ENCODE measurements at regions not wholly inside any gene's neighbourhood (a gene's known extent, or its start where the extent isn't known, plus 50 kb on each side); places are given as distances from the start of the nearest gene placed in this dataset.

GRCh38 chr3:178170698-178171535, 365.3 kb upstream of the KCNMB2 start:
- CTCF ChIA-PET: interaction anchor here (0.6 kb wide), 1 partner anchor 709 kb away, joined by 3 read pairs; no protein-coding TSS in a partner anchor
- no peak overlapping the region for H3K4me3 Mint-ChIP-seq
- POLR2A ChIA-PET: no interaction called here
- no peak for DNase-seq
- H3K9me3 Mint-ChIP-seq (ENCODE audit: insufficient read depth): no peaks in the 10 kb centered on the region
- no peaks in the 10 kb centered on the region for H3K4me1 Mint-ChIP-seq (ENCODE audit: low read depth)
- no peaks in the 10 kb centered on the region for H3K36me3 Mint-ChIP-seq (ENCODE audit: low read depth)
- H3K27ac Mint-ChIP-seq: no peak overlapping the region
- peaks cover 4% of the 10 kb centered on the region for H3K27me3 Mint-ChIP-seq (ENCODE audit: low read depth)
- no peak for ATAC-seq

DNA sequence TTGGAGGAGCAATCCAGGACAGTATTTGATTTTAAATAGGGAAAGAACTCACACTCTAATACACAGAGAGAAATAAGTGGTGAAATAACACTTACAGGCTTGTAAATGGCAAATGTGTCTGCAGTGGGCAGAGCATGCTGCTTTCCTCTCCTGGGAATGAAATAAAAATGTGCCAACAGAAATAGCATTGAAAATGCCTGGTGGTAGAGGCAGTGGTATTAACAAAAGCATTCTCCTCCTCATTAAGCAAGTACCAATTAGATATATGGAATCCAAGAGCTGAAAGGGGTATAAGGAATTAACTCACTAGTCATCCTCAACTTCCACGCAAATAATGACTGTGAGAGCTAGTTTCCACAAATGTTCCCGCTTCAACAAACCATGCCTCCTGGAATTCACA, 364.1 kb upstream of the KCNMB2 start:
- DNase-seq: no peak
- H3K4me1 Mint-ChIP-seq (ENCODE audit: low read depth): no peaks in the 10 kb centered on the region
- CTCF ChIA-PET: no interaction called here

GRCh38 chr3:178174201-178174915, 361.9 kb upstream of the KCNMB2 start:
- CTCF ChIA-PET: no interaction called here
- no peak for DNase-seq
- H3K9me3 Mint-ChIP-seq (ENCODE audit: insufficient read depth): no peaks in the 10 kb centered on the region
- H3K27ac Mint-ChIP-seq: no peak overlapping the region
- POLR2A ChIA-PET: no interaction called here
- H3K4me3 Mint-ChIP-seq: no peak overlapping the region
- no peaks in the 10 kb centered on the region for H3K27me3 Mint-ChIP-seq (ENCODE audit: low read depth)
- no peak for ATAC-seq
- H3K4me1 Mint-ChIP-seq (ENCODE audit: low read depth): no peaks in the 10 kb centered on the region
- H3K36me3 Mint-ChIP-seq (ENCODE audit: low read depth): no peaks in the 10 kb centered on the region

More for the DNA sequence above, 364.1 kb upstream of the KCNMB2 start:
- Mint-ChIP-seq H3K9me3 (ENCODE audit: insufficient read depth) (no peaks in the 10 kb centered on the region), H3K27me3 (ENCODE audit: low read depth) (no peaks in the 10 kb centered on the region), H3K4me3 (no peak overlapping the region), H3K36me3 (ENCODE audit: low read depth) (no peaks in the 10 kb centered on the region), H3K27ac (no peak overlapping the region)
- POLR2A ChIA-PET: no interaction called here
- ATAC-seq: no peak

DNA sequence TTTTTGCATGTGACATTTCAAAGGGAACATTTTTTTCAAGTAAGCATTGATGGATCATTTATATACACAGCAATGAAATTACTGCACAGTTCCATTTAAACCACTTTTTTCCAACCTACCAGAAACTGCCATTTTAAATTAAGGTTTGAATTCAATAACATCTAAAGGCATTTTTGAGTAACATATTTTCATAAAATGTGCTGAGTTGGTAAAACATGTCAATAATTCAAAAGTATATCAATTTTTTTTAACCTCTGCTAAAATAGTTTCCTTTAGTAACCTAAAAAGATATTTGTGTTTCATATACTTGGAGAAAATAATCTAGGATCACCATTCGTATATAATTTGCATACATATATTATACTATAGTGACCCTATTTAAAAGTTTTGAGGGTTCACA, 355.1 kb upstream of the KCNMB2 start:
- Mint-ChIP-seq H3K9me3 (ENCODE audit: insufficient read depth) (no peaks in the 10 kb centered on the region), H3K4me3 (no peak overlapping the region), H3K27ac (no peak overlapping the region), H3K4me1 (ENCODE audit: low read depth) (no peaks in the 10 kb centered on the region), H3K27me3 (ENCODE audit: low read depth) (no peaks in the 10 kb centered on the region), H3K36me3 (ENCODE audit: low read depth) (no peaks in the 10 kb centered on the region)
- DNase-seq (no peak), ATAC-seq (no peak)
- CTCF ChIA-PET: no interaction called here
- POLR2A ChIA-PET: interaction anchor here (0.7 kb wide), 1 partner anchor 1361 kb away, joined by 3 read pairs; no protein-coding TSS in a partner anchor

DNA sequence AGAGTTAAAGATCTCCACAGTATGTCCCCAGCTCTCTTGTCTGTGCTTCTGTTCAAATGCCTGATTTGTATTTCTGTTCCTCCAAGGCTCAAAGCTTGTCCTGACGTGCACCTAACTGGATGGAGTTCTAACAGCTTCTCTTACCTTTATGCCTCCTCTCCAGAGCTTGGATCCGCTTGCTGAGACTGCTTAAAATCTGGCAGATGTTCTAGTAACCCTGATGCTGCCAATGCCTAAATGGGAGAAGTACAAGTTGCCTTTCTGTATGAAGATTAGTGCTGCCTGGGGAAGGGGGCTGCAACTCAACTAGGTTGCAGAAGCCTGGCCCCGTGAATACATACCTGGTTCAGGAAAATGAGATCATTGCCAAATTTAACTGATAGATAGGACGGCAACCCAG, 354.5 kb upstream of the KCNMB2 start:
- H3K9me3 Mint-ChIP-seq (ENCODE audit: insufficient read depth): no peaks in the 10 kb centered on the region
- no peaks in the 10 kb centered on the region for H3K4me1 Mint-ChIP-seq (ENCODE audit: low read depth)
- H3K27me3 Mint-ChIP-seq (ENCODE audit: low read depth): no peaks in the 10 kb centered on the region
- DNase-seq (no peak), ATAC-seq (no peak)
- H3K36me3 Mint-ChIP-seq (ENCODE audit: low read depth): no peaks in the 10 kb centered on the region
- CTCF ChIA-PET: interaction anchor here (0.7 kb wide), 1 partner anchor 22 kb away, joined by 3 read pairs; no protein-coding TSS in a partner anchor
- no peak overlapping the region for H3K4me3 Mint-ChIP-seq
- H3K27ac Mint-ChIP-seq: no peak overlapping the region
- POLR2A ChIA-PET: interaction anchor here (0.7 kb wide), 1 partner anchor 1362 kb away, joined by 3 read pairs; no protein-coding TSS in a partner anchor

DNA sequence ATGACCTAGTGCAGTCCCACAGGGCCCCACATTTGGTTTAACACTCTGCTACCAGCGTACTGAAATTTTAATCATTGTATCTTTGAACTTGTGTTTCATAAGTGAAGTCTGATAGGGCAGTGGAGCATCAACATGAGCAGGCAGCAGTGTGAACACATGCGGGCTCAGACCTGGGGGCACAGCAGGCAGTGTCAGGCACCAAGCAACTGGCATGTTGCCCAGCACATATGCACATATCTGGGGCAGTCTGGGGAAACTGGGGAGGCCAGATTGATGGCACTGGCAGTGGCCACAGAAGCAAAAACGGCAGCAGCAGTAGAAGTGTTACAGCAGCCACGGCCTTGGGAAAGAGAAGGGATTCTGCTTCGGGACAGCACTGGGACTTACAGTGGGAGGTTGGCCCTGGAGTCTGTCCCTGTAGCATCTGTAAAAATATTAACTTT, 353.9 kb upstream of the KCNMB2 start:
- Mint-ChIP-seq H3K4me3 (no peak overlapping the region), H3K36me3 (ENCODE audit: low read depth) (no peaks in the 10 kb centered on the region), H3K9me3 (ENCODE audit: insufficient read depth) (no peaks in the 10 kb centered on the region), H3K27me3 (ENCODE audit: low read depth) (no peaks in the 10 kb centered on the region), H3K4me1 (ENCODE audit: low read depth) (no peaks in the 10 kb centered on the region), H3K27ac (no peak overlapping the region)
- DNase-seq (no peak), ATAC-seq (no peak)
- CTCF ChIA-PET: no interaction called here
- POLR2A ChIA-PET: no interaction called here

DNA sequence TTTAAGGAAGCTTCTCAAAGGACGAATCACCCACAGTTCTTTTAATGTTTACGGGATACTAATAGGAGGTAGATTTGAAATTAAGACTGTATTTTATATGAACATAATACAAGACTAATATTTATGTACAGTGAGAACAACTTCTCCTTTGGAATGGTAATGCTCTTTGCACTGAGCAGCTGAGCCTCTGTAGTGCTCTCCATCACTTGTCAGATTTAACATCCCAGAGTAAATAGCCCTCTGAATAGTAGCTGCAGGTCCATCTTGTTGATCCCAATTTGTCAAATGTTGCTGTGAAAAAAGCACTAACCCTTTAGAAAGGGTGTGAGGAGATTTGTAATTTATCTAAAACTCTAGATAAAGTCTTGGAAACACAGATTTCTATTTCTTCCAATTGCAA, 351.4 kb upstream of the KCNMB2 start:
- H3K27ac Mint-ChIP-seq: no peak overlapping the region
- ChIA-PET CTCF (no interaction called here), POLR2A (no interaction called here)
- H3K4me3 Mint-ChIP-seq: no peak overlapping the region
- no peaks in the 10 kb centered on the region for H3K36me3 Mint-ChIP-seq (ENCODE audit: low read depth)
- ATAC-seq (no peak), DNase-seq (no peak)
- H3K4me1 Mint-ChIP-seq (ENCODE audit: low read depth): no peaks in the 10 kb centered on the region
- H3K9me3 Mint-ChIP-seq (ENCODE audit: insufficient read depth): no peaks in the 10 kb centered on the region
- H3K27me3 Mint-ChIP-seq (ENCODE audit: low read depth): no peaks in the 10 kb centered on the region

GRCh38 chr3:178186666-178187065, 349.6 kb upstream of the KCNMB2 start:
- Mint-ChIP-seq H3K36me3 (ENCODE audit: low read depth) (no peaks in the 10 kb centered on the region), H3K27me3 (ENCODE audit: low read depth) (no peaks in the 10 kb centered on the region), H3K27ac (no peak overlapping the region), H3K4me1 (ENCODE audit: low read depth) (no peaks in the 10 kb centered on the region), H3K9me3 (ENCODE audit: insufficient read depth) (no peaks in the 10 kb centered on the region), H3K4me3 (no peak overlapping the region)
- ChIA-PET CTCF (no interaction called here), POLR2A (no interaction called here)
- DNase-seq (no peak), ATAC-seq (no peak)

DNA sequence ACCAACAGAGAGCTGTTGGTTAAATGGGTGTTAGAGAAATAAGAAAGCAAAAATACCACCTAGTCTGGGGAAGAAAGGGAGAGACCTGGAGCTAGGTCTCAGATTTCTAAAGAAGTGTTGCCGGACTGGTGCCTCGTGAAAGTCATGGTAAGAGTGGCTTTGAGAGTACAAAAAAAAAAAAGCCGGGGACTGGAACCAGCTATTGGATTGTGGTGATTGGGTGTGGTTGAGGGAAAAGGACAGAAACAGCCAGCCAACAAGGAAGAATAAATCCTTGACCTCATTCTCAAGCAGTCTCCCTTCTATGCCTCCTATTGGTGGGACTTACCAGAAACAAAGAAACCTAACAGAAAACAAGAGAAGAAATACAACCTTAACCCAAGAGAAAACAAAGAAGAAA, 346.4 kb upstream of the KCNMB2 start:
- no peaks in the 10 kb centered on the region for H3K36me3 Mint-ChIP-seq (ENCODE audit: low read depth)
- no peak overlapping the region for H3K27ac Mint-ChIP-seq
- no peak overlapping the region for H3K4me3 Mint-ChIP-seq
- ATAC-seq (no peak), DNase-seq (no peak)
- no peaks in the 10 kb centered on the region for H3K27me3 Mint-ChIP-seq (ENCODE audit: low read depth)
- H3K9me3 Mint-ChIP-seq (ENCODE audit: insufficient read depth): no peaks in the 10 kb centered on the region
- ChIA-PET POLR2A (no interaction called here), CTCF (no interaction called here)
- peaks cover 3% of the 10 kb centered on the region for H3K4me1 Mint-ChIP-seq (ENCODE audit: low read depth)

GRCh38 chr3:178193846-178194245, 342.4 kb upstream of the KCNMB2 start:
- no peak for ATAC-seq
- Mint-ChIP-seq H3K36me3 (ENCODE audit: low read depth) (no peaks in the 10 kb centered on the region), H3K4me1 (ENCODE audit: low read depth) (peaks cover 3% of the 10 kb centered on the region), H3K27me3 (ENCODE audit: low read depth) (no peaks in the 10 kb centered on the region), H3K4me3 (no peak overlapping the region), H3K27ac (no peak overlapping the region), H3K9me3 (ENCODE audit: insufficient read depth) (no peaks in the 10 kb centered on the region)
- CTCF ChIA-PET: no interaction called here
- no peak for DNase-seq
- POLR2A ChIA-PET: no interaction called here

GRCh38 chr3:178194539-178194938, 341.7 kb upstream of the KCNMB2 start:
- CTCF ChIA-PET: no interaction called here
- DNase-seq (no peak), ATAC-seq (no peak)
- Mint-ChIP-seq H3K27me3 (ENCODE audit: low read depth) (no peaks in the 10 kb centered on the region), H3K9me3 (ENCODE audit: insufficient read depth) (no peaks in the 10 kb centered on the region), H3K36me3 (ENCODE audit: low read depth) (no peaks in the 10 kb centered on the region), H3K4me3 (no peak overlapping the region), H3K27ac (no peak overlapping the region), H3K4me1 (ENCODE audit: low read depth) (peaks cover 3% of the 10 kb centered on the region)
- POLR2A ChIA-PET: no interaction called here

DNA sequence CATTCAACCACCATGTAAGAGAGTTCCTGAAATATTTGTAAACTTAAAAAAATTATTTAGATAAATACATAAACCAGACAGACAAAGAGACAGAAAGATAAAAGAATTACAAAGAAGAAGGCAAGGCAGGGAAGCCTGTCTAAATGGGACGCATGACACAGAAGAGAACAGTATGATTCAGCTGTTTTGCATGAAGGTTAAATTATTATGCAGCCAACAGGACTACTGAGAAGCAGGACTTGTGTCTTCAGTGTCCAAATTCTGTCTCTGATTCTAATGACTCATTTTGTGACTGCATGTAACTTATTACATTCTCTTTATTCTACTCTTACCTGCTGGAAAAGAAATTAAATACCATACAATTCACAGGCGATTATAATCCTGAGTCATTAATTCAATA, 340.4 kb upstream of the KCNMB2 start:
- Mint-ChIP-seq H3K9me3 (ENCODE audit: insufficient read depth) (no peaks in the 10 kb centered on the region), H3K27ac (no peak overlapping the region), H3K36me3 (ENCODE audit: low read depth) (no peaks in the 10 kb centered on the region), H3K27me3 (ENCODE audit: low read depth) (no peaks in the 10 kb centered on the region), H3K4me1 (ENCODE audit: low read depth) (peaks cover 3% of the 10 kb centered on the region), H3K4me3 (no peak overlapping the region)
- DNase-seq (no peak), ATAC-seq (no peak)
- POLR2A ChIA-PET: no interaction called here
- CTCF ChIA-PET: no interaction called here
